ENCODE measurements at regions not wholly inside any gene's neighbourhood (a gene's known extent, or its start where the extent isn't known, plus 50 kb on each side); places are given as distances from the start of the nearest gene placed in this dataset.
A peak's percentile ranks its signal among the peaks of the same experiment; 100 is the strongest.
"Not testable (repeated sequence)": the region's sequence is repeated elsewhere in the genome, so short reads cannot be mapped to it uniquely, and the experiment has no call there.

DNA sequence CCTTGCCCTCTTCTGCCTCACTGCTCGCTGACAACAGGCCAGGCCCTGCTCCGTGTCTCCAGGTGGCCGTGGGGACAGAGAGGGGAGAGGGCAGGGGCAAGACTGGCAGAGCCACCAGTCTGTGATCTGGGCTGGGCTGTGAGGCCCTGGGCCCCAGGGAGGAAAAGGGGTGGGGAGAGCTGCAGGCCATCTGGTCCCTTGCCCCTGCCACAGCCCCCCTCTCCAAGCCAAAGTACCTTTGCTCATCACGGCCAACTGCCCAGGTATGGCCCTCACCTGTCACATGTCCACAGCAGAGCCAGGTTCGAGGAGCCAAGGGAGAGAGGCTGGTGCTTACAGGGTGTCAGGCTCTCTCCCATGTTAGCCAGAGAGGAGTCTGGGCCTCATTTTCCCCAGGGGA lies 91.4 kb upstream of the LHX1 start:
- no peak for DNase-seq (ENCODE audit: low read depth)

DNA sequence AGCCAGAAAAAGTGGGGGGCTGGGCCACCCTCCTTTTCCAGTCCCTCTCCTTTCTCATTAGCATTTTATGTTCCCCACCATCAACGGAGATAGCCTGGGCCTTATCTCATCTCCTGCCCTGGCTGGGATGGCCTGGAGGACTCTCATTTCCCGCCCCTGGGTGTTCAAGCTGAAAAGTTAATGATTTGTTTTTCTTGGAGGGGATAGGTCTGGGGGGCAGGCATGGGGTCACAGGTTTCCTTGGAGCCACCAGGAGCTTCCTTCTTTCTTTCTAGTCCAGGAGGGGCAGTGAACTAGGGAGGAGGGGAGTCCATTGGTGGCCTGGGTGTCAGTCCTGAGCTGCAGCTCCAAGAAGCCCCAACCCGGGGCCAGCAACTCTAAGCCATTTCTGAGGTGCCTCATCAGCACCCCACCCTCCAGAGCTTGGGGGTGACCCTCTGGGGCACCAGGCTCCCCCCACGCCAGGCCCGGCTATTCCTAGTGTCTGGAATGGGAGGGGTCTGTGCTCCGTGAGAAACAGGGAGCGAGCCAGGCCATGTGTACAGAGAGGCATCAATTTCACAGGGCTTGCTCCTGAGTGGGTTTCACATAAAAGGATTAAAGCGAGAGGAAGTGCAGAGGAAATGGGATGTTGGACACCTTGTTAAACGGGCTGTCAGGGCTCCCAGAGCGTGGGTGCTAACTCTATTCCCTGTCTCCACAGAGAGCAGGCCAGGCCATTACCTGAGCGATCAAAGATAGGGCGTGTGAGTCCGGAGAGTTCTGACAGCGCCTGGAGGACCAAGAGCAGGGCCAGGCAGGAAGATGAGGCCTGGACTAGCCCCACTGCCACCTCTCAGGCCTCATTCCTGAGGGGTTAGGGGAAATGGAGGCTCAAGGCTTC lies 90.6 kb upstream of the LHX1 start:
- no peak for DNase-seq (ENCODE audit: low read depth)

DNA sequence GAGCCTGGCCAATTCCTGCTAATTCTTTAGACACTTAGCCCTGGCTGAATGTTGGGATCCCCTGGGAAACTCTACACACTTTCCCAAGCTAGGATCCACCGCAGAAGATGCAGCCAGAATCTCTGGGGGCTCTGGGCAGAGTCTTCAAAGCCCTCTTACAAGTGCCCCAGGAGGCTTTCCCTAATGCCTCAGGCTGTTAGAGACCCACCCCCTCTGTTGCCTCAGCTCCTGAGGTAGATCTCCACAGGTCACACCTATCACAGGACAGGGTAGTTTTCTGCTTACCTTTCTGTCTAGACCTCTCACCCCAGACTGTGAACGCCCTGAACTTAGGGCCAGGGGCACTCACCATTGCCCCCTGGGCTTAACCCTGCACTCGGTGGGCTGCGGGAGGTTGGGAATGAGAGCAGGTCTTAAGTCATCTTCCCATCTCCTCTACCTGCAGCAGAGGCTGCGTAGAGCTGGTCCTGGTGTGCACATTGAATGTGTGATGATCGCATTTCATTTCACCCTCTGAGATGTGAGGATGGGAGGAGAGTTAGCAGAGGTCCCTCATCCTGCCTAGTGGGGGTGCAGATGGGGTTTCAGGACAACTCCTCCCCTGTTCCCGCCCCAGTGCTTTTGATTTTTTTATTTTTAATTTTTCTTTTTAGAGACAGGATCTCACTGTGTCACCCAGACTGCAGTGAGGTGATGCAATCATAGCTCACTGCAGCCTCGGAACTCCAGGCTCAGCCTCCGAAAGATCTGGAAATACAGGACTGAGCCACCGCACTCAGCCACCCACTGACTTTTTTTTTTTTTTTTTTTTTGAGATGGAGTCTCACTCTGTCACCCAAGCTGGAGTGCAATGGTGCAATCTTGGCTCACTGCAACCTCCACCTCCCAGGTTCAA lies 89.0 kb upstream of the LHX1 start:
- DNase-seq (ENCODE audit: low read depth), result no peak

DNA sequence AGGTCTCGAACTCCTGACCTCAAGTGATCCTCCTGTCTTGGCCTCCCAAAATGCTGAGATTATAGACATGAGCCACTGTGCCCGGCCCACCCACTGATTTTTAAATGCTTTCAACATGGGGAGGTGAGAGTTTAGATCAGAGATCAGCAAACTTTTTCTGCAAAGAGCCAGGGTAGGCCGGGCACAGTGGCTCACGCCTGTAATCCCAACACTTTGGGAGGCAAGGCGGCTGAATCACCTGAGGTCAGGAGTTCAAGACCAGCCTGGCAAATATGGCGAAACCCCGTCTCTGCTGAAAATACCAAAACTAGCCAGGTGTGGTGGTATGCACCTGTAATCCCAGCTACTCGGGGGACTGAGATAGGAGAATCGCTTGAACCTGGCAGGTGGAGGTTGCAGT lies 88.3 kb upstream of the LHX1 start:
- not testable (repeated sequence) for DNase-seq (ENCODE audit: low read depth)

DNA sequence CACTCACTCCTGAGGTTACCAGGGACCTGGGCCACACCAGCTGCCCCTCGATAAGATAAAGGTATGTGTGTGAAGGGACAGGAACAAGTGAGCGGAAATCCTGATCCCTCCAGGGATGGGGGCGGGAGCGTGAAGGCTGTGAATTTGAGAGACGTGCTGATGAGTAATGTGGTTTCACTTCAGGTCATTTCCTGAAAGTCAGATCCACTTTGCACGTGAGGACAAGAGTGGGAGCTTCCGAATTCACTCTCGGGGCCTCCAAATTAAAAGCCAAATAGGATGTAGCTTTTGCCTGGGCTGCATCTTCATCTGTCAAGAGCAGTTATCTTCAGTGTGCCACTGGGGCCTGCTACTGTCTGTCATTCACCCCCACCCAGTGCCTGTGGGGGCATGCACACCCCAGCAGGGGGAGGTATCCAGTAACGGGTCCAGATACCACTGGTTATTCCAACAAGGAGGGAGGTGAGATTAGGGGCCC lies 87.4 kb upstream of the LHX1 start:
- no peak for DNase-seq (ENCODE audit: low read depth)

DNA sequence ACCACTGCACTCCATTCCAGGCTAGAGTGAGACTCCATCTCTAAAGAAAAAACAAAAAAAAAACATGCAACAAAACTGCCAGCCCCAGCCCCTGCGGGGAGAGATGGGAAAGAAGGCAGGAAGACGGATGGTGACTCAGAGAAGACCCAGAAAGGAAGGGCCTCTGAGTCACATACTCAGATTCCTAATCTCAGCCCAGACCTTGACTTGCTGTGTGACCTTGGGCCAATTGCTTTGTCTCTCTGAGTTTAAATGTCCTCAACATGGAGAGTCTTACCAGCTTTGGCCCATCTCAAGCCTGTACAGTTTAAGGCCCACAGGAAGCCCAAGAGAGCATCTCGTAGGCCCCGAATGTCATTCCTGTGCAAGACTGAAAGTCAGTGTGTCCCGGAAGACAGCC lies 86.5 kb upstream of the LHX1 start:
- peak; percentile 35 for DNase-seq (ENCODE audit: low read depth)

DNA sequence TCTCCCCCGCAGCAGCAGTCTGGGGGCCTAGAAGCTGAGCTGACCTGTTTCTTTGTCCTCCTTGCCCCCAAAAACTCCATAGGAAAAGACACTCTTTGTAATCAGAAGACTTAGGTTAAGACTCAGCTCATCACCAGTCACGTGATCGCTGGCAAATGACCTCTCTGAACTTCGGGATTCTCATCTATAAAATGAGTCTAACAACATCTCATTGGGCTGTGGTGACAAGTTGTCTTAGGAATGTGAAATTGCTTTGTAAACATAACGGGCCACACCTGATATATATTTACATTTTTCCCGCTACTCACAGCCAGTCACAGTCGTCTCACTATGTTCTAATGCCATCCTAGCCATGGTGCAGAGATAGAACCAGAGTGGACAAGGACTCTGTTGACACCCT lies 86.0 kb upstream of the LHX1 start:
- DNase-seq (ENCODE audit: low read depth), result no peak

DNA sequence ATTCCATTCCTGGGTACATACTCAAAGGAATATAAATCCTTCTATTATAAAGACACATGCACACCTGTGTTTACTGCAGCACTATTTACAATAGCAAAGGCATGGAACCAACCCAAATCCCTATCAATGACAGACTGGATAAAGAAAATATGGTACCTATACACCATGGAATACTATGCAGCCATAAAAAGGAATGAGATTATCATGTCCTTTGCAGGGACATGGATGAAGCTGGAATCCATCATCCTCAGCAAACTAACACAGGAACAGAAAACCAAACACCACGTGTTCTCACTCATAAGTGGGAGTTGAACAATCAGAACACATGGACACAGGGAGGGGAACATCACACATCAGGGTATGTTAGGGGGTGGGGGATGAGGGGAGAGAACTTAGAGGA lies 84.8 kb upstream of the LHX1 start:
- not testable (repeated sequence) for DNase-seq (ENCODE audit: low read depth)

DNA sequence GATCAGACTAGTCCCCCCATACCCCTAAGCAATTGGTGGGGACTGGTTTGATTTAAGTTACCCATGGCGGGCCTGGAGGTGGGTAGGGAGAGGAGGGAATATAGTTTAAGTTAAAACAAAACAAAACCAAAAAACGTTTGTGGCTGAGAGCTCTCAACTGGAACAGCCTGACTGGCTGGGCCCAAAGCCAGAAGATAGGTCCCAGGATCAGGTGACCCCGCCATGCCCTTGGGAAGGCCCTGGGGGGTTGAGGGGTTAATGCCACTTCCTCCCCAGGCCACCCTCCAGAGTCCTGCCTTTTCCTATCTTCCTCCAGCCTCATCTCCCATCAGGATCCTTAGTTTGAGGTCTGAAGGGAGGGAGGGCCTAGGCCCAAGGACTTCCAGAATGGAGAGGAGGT lies 82.3 kb upstream of the LHX1 start:
- DNase-seq (ENCODE audit: low read depth), result no peak

DNA sequence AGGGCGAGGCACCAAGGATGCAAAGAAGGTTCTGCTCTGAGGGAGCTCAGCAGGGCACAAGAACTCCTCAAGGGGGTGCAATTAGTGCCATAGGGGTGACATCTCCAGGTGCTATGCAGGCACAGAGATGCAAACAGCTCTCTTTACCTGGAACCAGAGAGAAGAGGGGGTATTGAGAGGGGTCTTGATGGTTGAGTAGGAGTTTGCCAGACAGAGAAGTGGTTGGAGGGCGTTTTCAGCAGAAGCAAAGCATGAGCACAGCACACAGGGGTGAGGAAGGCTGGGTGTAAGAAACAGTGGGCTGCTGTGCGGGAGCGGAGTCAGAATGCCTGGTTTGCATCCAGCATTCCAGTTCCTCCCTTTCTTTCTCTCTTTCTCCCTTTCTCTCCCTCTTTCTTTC lies 81.8 kb upstream of the LHX1 start:
- no peak for DNase-seq (ENCODE audit: low read depth)

DNA sequence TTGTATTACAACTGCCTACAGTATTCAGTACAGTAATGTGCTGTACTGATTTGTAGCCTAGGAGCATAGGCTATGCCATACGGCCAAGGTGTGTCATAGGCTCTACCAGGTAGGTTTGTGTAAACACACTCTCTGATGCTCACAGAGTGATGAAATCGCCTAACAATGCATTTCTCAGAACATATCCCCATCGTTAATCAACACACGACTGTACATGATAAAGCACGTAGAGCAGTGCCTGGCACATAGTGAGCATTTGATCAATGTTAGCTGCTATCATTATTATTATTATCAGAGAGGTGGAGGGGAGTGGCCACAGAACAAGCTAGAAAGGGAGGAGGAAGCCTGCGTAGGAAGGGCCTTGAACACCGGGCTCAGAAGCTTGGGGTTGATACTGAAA lies 81.1 kb upstream of the LHX1 start:
- DNase-seq (ENCODE audit: low read depth), result no peak

DNA sequence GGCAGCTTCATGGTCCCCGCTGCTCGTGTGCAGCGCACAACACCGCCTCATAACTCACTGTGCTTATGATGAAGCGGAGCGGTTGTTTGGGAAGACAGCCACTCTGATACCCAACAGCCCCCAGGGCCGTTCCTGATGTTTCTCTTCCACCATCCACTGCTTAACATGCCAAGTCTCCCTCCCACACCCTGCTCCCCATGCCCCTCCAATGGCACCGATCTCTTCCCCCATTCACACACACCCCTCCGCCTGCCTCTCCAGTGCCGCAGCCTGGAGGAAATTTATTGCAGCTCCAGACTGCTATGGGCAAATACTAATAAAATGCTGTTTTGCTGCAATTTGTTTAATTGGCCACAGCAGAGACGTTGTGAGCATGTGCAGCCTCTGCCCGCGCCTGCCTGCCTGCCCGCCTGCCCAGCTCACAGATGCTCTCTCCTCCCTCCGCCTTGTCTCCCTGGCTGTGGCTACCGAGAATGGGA lies 80.3 kb upstream of the LHX1 start:
- no peak for DNase-seq (ENCODE audit: low read depth)

DNA sequence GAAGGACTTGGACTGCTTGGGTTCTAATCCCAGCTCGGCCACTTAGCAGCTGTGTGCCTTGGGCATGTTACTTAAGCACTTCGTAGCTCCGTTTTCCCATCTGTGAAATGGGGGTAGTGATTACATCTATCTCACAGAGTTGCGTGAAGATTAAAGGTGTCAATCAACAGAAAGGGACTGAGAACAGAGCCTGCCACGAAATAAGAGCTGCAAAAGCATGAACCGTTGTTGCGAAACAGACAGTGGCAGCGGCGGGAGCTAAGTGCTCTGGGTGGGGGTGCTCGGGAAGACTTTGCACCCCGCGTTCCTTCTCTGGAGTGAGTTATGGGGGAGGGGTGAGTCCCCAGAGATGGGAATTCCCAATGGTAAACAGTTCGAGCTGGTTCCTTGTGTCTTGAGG lies 79.6 kb upstream of the LHX1 start:
- no peak for DNase-seq (ENCODE audit: low read depth)

DNA sequence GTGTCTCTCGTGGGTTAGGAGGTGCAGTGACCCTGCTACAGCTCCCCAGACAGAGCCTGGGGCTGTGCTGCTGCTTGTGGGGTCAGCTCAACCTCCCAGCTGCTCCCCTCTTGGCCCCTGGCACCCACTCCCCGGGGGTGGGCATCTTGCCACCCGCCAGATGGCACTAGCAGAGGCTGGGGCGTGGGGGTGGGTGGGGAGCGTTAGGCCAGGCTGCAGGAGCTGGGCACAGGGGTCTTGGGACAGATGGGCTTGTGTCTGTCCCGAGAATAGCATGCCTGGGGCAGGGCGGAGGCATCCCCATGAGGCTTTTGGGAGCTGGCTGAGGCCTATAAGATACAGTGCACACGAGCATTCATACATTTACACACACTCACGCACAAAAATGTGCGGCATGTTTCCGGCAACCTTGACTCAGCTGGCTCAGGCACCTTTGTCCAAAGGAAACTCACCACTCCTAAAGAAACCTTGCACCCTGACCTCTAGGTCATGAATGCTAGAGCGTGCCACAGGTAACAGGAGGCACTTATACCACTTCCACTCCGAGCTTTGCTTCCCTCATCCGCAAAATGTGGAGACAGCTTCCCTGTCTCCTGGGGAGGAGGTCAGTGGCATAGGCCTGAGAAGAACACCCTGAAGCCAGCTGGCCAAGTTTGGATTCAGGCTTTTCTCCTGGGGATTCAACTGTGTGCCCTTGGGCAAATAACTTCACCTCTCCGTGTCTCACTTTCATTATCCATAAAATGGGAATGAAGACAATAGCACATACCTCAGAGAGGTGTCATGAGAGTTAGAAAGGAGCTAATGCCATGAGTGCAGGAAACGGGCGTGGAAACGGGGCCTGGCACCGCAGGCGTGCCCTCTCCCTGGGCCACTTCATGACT lies 78.9 kb upstream of the LHX1 start:
- no peak for DNase-seq (ENCODE audit: low read depth)

DNA sequence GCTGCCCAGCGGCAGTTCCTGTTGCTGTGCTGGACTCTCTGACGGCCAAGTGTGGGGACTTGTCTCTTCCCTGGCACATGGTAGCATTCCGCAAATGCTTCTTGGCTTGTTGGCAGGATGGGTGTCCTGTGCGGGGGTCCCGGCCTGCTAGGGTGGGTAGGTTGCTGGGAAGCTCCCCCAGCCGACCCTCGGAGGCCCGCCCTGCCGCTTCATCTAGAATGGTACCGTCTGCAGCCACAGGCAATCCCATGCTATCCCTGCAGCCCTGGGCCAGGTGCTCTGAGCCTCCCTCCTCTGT lies 78.3 kb upstream of the LHX1 start:
- DNase-seq (ENCODE audit: low read depth), result no peak

DNA sequence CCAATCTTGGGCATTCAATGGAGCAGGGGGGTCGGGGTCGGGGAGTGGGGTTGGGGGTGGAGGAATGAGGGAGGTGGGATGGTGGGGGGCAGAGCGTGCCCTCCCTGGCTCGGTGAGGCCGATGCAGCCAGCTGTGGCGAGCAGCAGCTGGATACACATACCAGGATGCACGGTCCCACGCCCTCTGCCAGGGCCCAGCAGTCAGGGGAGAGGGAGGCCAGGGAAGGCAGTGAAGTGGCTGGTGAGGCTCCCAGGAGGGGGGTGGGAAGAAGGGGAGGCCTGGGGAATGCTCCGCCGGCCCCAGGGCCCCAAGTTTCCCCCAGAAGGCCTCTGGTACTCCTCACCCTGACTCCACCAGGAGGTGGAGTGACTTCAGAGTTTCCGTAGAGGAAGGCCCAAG lies 77.6 kb upstream of the LHX1 start:
- DNase-seq (ENCODE audit: low read depth), result no peak

DNA sequence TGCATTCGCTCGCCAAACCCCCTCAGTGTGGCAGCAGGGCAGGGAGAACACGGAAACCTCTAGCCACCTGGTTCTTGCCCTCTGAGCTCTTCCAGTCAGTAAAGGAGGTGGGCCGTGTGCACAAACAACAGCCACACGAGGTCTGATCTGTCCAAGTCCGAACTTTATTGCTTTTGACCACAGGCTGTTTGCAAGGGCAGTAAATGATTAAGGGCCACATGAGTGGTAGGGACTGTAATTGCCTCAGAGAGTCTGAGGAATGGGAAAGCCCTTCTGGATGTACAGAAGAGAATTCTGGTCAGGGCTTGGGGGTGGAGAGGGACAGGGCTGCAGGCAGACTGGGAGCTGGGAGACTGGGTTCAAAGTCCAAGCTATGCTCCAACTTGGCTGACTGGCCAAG lies 75.7 kb upstream of the LHX1 start:
- no peak for DNase-seq (ENCODE audit: low read depth)

DNA sequence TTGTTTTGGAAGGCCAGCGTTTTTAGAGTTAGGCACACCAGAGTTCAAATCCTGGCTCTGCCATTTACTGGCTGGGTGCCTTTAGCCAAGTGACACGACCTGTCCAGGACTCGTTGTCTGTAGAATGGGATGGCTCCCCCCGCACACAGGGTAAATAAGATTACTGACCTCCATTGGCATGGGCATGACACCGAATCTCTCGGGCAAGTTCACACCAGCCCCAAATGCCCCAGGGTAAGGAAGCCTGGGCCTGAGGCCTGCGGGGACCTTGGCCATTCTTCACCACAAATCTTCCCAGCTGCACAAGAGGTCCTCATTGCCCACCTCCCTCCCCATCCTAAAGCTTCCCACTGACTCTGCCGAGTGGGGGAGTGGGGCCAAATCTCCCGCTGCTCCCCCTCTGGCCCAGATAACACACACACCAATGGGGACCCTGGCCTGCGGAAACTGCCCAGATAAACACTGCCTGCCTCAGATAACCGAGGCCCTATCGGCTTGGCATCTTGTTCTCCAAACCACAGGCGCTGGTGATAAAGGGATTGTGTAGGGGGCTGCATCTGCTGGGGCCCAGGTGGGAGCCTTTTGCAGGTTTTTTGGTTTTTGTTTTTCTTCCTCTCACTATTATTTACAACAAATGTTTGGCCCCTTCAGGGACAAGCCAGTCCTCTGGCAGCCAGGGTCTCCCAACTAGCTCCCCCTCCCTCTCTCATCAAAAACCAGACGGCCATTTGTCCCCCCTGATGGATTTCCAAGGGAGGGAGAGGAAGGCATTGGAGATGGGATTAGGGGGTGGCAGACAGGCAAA lies 75.0 kb upstream of the LHX1 start:
- DNase-seq (ENCODE audit: low read depth), result no peak

DNA sequence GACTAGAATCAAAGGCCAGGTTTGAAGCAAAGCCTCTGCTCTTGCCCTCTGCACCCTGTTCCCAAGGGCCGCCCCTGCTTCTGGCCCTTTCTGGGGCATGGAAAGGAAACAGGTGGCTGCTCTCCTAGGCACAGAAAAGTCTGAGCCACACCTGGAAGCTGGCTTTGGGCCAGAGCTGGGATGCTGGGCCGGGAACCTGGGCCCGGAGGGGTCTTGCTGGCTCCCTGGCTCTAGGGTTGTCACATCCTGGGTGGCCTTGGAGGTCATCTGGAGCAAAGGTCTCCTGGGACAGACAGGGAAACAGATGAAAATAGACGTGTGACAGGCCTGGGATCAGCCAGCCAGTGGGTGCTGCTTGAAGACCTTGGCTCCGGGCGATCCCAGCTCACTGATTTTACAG lies 74.1 kb upstream of the LHX1 start:
- no peak for DNase-seq (ENCODE audit: low read depth)

DNA sequence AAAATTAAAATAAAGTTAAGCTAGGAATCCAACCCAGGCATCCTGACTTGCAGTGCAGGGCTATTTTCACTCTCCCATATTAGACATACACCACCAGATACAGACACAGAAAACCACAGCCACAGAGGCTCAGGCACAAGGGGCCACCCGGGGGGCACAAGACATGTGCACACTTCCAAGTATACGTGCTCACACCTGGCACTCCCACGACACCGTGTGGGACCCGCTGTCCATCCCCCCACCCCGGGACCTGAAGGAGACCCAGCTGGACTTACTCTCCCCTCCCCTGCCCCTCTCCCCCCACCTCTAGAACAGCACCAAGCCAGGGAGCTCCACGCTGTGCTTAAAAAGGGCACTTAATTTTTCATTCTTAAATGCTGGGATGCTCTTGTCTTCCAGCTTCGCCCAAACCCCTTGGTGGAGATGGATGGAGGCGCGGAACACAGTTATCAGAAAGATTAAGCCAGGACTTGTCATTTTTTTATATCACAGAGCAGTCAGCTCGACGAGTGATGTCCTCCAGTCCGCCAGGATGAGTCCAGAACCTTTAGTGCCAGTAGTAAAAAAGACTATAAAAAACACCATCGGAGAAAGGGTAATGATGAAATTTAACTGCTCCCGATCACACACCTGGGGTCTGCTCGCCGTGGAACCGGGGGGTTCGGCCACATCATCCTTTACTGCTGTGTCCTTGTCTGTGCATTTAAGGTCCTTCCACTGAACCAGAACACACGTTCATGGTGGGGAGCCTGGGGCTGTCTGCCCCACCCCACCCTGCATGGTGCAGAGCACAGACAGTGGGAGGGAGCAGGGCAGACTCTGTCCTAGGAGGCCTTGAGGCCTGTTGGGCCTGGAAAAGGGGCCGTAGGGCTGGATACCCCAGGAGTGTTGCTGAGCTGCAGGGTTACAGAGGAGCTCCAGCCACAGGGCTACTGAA lies 73.3 kb upstream of the LHX1 start:
- no peak for DNase-seq (ENCODE audit: low read depth)

Measured in HS-27A (cell line).